ENCODE measurements at regions not wholly inside any gene's neighbourhood (a gene's known extent, or its start where the extent isn't known, plus 50 kb on each side); places are given as distances from the start of the nearest gene placed in this dataset.

GRCh38 chr18:75779450-75779849 lies 351.9 kb upstream of the SMIM21 start:
- DNase-seq = no peak
- Histone ChIP-seq H3K36me3 (ENCODE audit: low read depth) (no peaks in the 10 kb centered on the region), H3K4me1 (ENCODE audit: low read depth) (no peaks in the 10 kb centered on the region), H3K4me3 (no peak overlapping the region), H3K9me3 (no peaks in the 10 kb centered on the region)
- TF ChIP-seq CTCF (IDR thresholded peaks at IDR 0.05) = no peak
- intact Hi-C loops (cut with DNase I, micrococcal nuclease) = no loop called here
- no peak for ATAC-seq

- no peak for DNase-seq
- Histone ChIP-seq H3K36me3 (ENCODE audit: low read depth) (no peaks in the 10 kb centered on the region), H3K4me3 (no peak overlapping the region), H3K9me3 (no peaks in the 10 kb centered on the region), H3K4me1 (ENCODE audit: low read depth) (no peaks in the 10 kb centered on the region)
- intact Hi-C loops (cut with DNase I, micrococcal nuclease) = no loop called here
- ATAC-seq = no peak
- TF ChIP-seq CTCF (IDR thresholded peaks at IDR 0.05) = no peak
Measured at GRCh38 chr18:75777630-75778029, 350.1 kb upstream of the SMIM21 start.

GRCh38 chr18:75775121-75775520 lies 347.6 kb upstream of the SMIM21 start:
- ATAC-seq (no peak), DNase-seq (no peak)
- H3K4me1 ChIP-seq (ENCODE audit: low read depth) = no peaks in the 10 kb centered on the region
- H3K9me3 ChIP-seq = no peaks in the 10 kb centered on the region
- intact Hi-C loops (cut with DNase I, micrococcal nuclease) = no loop called here
- TF ChIP-seq CTCF (IDR thresholded peaks at IDR 0.05) = no peak
- H3K36me3 ChIP-seq (ENCODE audit: low read depth) = no peaks in the 10 kb centered on the region
- no peak overlapping the region for H3K4me3 ChIP-seq

GRCh38 chr18:75773618-75774017 lies 346.1 kb upstream of the SMIM21 start:
- no peak for TF ChIP-seq CTCF (IDR thresholded peaks at IDR 0.05)
- no peaks in the 10 kb centered on the region for H3K4me1 ChIP-seq (ENCODE audit: low read depth)
- intact Hi-C loops (cut with DNase I, micrococcal nuclease) = no loop called here

GRCh38 chr18:75762758-75763157 lies 335.3 kb upstream of the SMIM21 start:
- TF ChIP-seq CTCF (IDR thresholded peaks at IDR 0.05) = no peak
- Histone ChIP-seq H3K9me3 (no peaks in the 10 kb centered on the region), H3K4me3 (no peak overlapping the region), H3K4me1 (ENCODE audit: low read depth) (no peaks in the 10 kb centered on the region), H3K36me3 (ENCODE audit: low read depth) (no peaks in the 10 kb centered on the region)
- intact Hi-C loops (cut with DNase I, micrococcal nuclease) = no loop called here
- no peak for DNase-seq
- ATAC-seq = no peak

More at GRCh38 chr18:75773618-75774017, 346.1 kb upstream of the SMIM21 start:
- no peak overlapping the region for H3K4me3 ChIP-seq
- no peaks in the 10 kb centered on the region for H3K36me3 ChIP-seq (ENCODE audit: low read depth)
- no peaks in the 10 kb centered on the region for H3K9me3 ChIP-seq
- DNase-seq (no peak), ATAC-seq (no peak)

GRCh38 chr18:75760208-75760607 lies 332.7 kb upstream of the SMIM21 start:
- no peak for DNase-seq

More at GRCh38 chr18:75760208-75760607, 332.7 kb upstream of the SMIM21 start:
- no peak overlapping the region for H3K4me3 ChIP-seq
- no peak for ATAC-seq
- H3K36me3 ChIP-seq (ENCODE audit: low read depth) = no peaks in the 10 kb centered on the region
- intact Hi-C loops (cut with DNase I, micrococcal nuclease) = no loop called here
- no peak for TF ChIP-seq CTCF (IDR thresholded peaks at IDR 0.05)
- H3K9me3 ChIP-seq = no peaks in the 10 kb centered on the region
- H3K4me1 ChIP-seq (ENCODE audit: low read depth) = no peaks in the 10 kb centered on the region
